HuH-7 (cell line): ENCODE measurements at regions not wholly inside any gene's neighbourhood (a gene's known extent, or its start where the extent isn't known, plus 50 kb on each side); places are given as distances from the start of the nearest gene placed in this dataset.

Experiments
- DNase-seq: peaks from one replicate; pipeline ENCODE4 v3.0.0; 2011; ENCODE audit warnings: low spot score

DNA sequence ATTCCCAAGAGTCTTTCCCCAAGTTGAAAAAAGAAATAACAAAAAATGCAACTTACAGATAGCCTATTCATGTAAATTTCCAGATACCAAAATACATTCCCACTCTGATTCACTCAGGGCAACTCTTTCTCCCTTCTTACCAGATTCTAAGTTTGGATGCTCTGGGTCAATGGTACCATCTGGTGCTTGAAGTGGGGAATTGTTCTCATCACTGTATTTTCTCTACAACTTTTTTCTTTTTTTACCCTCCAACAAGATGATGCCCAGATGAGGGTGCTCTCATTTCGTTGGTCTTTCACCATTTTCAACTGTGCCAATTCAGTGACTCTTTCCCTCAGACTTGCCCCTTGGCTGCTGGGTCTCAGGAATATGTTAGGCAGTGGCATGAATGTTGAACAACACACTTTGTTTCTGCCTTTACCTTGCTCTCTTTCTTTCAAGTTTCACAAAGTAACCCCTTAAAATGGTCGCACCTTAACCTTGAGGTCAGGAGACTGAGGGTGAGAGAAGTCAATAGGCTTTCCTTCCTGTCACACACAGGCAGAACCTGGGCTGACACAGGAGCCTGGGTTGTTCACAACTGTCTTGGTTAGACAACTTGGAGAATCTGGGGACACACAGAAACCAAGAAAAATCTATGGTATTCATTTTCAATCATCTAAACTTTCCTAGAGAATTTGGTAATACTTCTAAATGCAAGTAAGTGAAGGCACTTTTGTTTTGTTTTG is 330.7 kb upstream of the SLCO3A1 start:
- DNase-seq: no peak

DNA sequence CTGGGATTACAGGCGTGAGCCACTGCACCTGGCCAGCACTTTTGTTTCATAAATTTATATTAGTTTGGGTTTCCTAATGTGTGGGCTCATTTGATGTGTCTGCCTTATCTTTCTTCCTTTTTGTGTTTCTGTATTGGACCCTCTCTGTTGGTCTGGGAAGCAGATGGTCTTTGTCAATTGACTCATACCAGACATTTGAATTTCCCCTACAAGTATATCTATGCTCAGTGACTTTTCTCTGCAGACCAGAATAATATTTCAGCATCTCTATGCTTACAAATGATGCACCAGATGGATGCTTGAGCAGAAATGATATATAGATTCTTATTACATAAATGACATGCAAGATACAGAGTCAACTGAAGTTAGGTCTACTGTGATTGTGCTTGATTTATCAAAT is 329.9 kb upstream of the SLCO3A1 start:
- no peak for DNase-seq

DNA sequence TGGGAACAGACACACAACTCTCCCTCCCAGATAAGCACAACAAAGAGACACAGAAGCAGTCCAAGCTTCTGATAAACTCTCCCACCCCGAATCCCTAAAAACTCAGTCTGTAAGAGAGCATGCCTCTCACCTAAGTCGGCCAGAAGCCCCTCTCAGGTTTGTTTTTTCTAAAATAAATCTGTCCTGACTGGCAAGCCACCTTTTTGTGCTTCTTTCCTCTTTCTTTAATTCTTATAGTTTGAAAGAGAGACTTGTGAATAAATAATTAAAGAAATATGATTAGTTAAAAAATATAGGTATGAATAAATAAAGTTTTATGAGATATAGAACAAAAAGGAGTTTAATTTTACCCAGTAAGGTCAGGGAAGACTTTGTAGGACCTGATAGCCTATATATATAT is 329.0 kb upstream of the SLCO3A1 start:
- no peak for DNase-seq

DNA sequence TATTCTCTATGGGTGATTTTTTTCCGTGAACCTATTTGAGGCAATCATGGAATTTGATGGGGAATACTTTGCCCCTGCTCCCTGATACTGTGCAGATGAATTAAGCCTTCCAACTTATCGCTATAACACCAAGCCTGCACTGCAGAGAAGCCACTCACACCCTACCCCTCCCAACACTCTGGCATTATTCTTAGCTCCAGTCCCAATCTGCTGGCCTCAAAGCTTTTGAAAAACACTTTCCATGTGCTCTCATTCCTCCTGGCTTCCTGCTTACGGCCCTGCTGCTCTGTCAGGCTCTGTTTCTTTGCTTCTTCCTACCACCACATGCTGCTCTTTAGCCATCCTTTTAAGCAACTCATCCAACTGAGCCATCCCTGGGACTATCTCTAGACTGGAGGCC is 327.8 kb upstream of the SLCO3A1 start:
- no peak for DNase-seq

DNA sequence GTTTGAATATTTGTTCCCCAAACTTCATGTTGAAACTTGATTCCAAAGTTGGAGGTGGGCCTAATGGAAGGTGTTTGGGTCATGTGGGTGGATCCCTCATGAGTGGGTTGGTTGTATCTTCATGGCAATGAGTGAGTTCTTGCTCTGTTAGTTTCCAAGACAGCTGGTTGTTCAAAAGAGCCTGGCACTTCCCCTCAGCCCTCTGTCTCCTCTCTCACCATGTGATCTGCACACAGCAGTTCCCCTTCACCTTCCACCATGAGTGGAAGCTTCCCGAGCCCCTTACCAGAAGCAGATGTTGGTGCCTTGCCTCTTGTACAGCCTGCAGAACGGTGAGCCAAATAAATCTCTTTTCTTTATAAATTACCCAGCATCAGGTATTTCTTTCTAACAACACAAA is 327.1 kb upstream of the SLCO3A1 start:
- no peak for DNase-seq

DNA sequence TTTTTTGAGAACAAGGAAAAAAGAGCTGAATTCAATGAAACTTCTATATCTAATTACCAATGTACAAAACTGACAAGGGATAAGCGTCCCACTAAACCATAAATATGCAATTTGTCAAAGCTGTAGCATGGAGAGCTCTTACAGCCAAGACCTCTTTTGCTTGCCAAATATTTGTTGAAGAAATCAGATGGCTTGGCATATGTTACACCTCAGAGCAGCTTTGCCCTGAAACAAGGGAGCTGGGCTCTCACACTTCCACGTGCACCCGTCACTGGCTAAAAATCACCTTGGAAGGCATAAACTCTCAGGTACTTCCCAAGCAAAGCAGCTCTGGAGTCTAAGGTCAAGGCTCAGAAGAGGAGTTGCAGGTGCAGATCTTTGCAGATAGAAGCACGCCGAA is 324.7 kb upstream of the SLCO3A1 start:
- no peak for DNase-seq

DNA sequence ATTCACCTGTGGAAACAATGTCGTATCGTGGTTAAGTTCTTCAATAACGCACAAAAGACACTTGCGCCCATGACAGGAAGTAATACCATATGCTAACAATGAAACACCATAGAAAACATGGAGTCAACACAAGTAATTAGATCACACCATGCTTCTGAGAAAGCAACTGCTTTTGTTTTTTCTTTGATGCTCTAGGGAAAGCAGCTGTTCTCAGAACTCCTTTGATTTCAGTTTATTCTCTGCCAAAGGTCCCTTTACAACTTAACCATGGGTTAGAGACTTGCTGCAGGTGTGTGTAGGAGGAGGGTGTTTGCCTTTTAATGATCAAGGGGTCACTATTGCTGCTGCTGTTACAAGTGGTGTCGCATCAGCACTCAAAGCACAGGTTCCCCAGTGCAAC is 324.0 kb upstream of the SLCO3A1 start:
- DNase-seq: no peak

DNA sequence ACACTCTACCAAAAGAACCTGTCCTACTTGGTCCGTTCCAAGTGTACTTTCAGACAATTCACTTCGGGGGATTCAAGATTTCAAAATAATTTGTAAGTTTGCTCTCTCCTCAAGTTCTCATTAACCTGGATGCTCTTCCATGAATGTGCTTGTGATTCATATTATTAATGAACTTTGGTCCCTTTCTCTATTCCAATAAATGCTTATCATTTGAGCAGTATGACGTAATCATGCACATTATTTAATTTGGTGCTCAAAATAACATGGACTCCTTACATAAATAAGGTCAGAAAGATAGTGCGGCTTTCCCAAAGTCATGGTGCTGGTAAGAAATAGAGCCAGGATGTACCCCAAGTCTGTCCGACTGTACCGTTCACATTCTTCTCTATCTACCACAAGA is 323.2 kb upstream of the SLCO3A1 start:
- DNase-seq: no peak

DNA sequence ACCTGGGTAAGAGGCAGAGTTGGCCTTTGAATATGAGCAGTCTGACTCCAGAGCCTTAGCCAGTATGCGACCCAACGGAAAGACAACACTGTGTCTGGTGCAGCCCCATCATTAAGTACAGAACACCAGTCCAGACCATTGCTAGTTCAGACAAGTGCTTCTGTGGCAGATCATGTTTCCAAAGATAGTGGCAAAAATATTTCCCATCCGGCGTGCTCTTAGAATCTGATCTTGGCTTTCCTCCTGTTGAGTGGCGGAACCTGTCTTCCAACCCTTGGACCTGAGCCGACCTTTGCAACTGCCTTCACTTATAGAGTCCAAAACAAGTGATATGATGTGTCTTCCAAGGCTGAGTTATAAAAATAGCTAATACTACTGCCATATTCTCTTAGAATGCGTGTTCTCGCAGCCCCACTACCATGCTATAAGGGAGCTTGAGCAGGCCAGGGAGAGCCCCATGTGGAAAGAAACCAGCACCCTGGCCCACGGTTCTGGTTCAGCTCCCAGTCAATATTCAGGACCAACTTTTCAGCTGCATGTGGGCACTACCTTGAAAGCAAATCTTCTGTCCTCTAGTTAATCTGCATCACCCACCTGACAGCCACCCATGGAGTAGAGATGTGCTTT is 322.4 kb upstream of the SLCO3A1 start:
- no peak for DNase-seq

DNA sequence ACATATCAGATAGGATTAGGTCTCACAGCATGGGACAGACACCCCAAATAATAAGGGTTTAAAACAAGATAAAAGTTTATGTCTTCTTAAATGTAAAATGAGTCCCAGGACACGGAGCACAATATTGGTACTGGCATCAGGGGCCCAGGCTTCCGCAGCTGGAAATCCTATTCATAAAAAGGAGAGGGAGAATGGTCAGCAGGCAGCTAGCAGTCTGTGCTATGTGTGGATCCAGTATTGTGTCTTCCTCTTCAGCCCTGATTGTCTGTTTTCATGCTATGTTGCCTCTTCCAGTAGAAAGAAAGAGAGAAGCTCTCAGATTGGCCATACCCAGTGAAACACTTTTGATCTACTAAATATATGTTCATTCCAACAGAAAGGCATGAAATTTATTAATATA is 319.3 kb upstream of the SLCO3A1 start:
- DNase-seq: no peak

DNA sequence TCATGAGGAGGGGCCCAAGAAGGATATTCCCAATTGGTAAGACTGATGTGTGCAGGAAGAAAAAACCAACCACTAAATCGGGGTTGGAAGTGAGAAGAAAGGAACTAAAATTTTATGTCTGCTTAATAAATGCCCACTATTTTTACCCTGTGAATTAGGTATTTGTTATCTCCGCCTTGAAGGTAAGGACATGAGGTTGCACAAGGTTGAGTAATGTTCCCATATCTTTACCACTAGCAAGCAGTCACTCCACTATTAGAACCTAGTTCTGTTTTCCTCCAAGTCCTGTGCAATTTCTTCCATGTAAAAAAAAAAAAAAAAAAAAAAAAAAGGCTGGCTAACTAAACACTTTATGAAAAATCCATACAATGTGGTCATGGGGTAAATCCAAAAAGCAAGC is 318.5 kb upstream of the SLCO3A1 start:
- no peak for DNase-seq

DNA sequence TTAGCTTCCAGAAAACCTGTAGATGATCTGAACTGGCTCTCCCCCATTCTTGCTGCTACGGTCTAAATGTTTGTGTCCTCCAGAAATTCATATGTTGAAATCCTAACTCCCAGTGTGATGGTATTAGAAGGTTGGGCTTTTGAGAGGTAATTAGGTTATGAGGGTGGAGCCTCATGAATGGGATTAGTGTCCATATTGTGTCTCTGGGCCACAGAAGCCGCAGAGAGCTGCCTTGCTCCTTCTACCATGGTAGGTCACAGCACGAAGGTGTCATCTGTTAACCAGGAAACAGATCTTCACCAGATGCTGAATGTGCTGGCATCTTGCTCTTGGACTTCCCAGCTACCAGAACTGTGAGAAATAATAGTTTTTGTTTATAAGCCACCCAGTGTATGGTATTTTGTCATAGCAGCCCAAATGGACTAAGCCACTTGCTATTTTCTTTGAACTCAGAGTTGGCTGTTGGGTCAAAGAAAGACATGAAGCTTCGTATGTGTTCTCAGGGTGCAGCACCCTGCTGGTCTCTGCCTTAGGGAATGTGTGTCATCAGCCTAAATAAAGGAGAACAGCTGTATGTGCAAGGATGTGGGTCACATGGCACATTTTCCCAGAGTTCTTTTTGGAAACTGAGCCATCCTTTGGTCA is 317.5 kb upstream of the SLCO3A1 start:
- no peak for DNase-seq

DNA sequence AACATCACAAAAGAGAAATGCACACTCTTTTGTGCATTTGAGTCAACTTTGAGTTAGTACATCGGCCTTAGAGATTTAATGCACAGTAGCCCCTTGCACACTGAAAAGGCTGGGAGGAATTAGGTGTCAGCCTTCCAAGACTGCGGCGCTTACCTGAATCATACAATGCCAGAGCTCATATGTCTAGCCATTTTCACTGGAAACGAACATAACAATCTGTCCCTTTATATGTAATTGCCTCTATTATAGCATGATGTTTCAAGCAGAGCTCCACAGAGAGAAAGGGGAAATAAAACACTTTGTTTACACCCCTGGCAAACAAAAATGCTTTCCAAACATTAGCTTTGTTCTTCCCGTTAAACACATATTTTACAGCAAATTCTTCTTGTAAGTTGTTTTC is 315.7 kb upstream of the SLCO3A1 start:
- DNase-seq: no peak

DNA sequence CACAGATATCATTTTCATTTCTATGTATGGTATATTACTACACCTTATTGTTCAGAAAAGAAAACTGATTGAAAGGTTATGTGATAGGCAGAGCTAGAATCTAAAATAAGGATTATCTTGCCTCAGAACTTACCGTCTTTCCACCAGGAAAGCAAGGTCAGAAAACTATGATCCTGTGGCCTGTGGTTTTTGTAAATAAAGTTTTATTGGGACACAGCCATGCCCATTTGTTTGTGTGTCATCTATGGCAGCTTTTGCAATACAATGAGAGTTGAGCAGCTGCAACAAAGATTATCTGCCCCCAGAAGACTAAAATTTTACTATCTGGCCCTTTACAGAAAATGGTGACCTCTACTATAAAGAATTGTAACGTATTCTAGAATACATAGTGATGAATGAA is 314.7 kb upstream of the SLCO3A1 start:
- no peak for DNase-seq

DNA sequence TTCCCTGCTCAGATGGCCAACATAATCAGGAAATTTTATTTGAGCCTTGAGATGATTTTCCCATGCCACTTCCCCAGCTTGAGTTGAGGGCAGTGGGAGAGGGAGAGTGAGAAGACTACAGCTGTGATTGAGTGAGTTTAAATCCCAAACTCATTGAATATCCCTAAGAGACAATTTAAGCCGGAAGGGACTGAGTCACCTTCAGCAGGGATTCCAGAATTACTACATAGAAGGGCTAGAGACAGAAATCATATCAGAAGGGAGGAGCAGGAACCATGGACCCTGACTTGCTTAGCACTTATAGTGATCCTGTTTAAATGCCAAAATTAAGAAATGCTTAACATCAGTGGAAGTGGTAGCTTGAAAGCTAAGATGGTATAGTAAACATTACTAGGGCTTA is 312.2 kb upstream of the SLCO3A1 start:
- no peak for DNase-seq

DNA sequence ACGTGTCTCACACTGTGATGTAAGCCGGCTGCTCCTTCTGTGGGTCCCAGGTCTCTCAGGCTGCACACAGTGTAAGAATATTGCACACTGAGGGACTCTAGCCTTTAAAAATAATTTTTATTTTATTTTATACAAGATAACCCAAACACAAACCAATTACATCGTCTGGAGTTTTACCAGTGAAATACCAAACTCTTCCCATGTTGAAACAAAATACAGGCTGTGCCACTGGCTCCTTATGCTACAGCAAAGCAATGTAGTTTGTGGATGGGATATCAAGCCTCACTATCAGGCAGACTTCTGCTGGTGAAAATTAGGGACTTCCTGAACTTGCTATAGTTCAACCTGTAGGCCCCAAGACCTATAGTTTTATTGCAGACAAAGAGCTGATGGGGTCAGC is 311.3 kb upstream of the SLCO3A1 start:
- no peak for DNase-seq

DNA sequence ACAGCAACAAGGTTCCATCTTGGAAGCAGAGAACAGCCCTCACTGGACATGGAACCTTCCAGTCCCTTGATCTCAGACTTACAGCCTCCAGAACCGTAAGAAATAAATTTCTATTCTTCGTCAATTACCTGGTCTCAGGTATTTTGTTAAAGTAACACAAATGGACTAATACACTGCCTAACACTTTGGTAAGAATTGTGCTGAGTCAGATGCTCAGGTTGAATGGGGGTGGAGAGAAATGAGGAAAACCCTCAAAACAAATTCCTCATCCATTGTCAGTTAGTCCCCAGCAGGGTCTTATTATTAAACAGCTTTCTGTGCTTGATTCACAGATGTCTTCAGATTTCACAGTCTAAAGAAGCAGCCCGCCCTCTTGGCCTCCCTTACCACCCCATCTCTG is 306.2 kb upstream of the SLCO3A1 start:
- DNase-seq: no peak

DNA sequence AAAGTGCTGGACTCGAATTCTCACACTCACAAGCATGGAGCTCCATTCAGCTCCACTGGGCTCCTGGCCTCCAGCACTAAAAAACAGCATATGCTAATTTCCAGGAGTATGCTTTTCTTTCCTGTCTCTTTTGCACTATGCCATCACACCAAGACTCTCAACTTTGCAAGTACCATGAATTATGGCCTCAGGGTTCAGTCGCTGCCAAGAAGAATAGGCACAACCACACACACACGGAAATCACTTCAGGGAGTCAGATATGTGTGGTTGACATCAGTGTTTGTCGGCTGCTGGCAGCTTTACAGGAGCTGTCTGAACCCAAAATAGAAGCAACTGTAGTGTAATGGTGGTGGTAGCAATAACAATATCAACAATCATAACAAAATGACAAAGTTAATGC is 305.0 kb upstream of the SLCO3A1 start:
- no peak for DNase-seq

DNA sequence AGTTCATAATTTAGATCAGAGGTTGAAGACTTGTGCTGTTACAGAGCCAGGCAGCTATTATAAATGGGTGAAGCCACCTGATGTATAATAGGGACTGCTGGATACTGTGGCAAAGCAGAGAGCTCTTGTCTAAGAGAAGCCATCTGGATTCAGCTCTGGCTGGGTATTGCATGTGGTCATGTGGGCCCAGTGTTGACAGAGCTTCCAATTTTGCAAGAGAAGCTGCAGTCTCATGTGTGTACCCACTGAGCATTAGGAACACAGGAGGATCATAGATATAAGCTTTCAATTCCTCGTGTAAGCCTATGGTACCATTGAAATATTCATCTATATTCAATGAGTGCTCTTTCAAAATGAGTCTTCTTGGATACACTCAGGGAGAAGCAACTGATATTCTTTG is 303.9 kb upstream of the SLCO3A1 start:
- no peak for DNase-seq

DNA sequence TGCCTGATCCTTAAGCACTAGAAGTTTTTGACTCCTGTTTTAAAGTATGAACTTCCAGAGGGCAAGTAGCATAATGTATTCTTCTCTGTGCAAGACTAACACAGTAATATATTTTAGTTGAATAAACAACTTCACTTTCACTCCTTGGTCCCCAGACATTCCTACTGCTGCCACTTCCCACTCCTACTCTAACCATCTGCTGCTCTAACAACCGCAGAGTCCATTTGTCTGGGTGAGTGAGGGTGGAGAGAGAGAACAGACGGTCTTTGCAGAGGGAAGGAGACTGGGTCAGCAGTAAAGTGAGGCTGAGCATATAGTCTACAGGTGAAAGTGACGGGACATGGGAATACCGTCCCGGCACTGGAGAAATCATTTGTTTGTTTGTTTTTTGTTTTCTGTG is 301.0 kb upstream of the SLCO3A1 start:
- no peak for DNase-seq

DNA sequence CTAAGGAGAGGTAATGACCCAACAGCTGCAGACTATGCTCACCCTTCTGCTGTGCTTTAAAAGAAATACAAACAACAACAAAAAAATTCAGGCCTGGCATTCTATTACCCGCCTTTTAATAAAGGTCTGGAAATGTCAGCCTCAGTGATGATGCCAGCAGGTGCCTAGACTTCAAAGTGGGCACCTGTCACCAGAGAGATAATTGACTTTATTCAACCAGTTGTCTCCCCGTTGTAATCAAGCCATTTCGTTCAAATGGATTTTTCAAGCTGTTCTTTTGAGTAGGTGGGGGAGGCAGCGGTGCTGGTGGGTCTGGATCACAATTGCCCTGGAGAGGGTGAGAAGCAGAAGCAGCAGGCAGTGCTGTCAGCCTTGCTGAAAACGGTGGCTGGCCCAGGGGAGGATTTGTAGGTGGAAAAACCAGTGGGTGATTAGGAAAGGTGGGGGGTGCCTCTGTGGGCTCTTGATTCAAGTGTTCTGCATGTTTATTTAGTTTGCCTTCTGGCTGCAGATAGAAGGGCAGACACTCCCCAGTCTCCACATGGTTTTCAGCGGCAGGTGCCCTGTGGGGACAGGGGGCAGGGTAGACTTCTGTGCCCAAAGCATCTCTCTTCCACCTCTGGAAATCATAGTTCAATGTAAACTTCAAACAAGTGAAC is 300.2 kb upstream of the SLCO3A1 start:
- no peak for DNase-seq

DNA sequence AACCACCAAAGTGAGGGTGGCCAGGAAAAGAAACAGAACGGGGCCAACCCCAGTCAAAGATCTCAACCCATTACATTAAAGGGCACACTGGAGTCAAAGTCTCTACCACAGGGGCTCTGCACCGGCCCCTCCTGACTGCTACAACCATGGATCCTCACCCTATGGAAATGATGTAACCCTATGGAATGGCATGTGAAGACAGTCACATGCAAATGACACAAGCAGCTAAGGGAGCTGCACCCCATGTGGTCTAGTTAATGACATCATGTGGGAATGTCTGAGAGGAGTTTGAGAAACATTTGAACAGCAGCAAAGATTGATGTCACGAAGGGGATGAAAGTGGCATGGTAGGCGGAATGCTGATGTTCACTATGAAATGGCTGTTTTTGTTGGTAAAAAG is 298.2 kb upstream of the SLCO3A1 start:
- DNase-seq: no peak

DNA sequence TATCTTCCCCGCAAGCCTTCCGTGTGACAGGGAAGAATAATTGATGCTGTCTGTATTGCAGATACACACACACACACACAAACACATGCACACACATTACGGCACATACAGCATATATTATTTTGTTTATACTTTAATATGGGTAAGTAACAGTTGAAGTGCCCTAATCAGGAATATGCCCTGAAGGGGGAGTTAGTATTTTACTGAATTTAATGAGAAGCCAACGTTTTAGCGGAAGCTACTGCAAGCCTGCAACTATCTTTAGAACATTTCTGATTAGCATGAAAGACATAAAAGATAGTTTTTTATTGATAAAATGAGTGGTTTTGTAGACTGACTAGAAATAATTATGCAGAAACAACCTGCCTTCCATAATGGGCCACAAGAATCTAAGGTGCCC is 296.6 kb upstream of the SLCO3A1 start:
- DNase-seq: no peak
